C4-2B (cell line): ENCODE measurements at regions not wholly inside any gene's neighbourhood (a gene's known extent, or its start where the extent isn't known, plus 50 kb on each side); places are given as distances from the start of the nearest gene placed in this dataset.
A peak's percentile ranks its signal among the peaks of the same experiment; 100 is the strongest.

Experiments used
- H3K27ac ChIP-seq: fragments of 450-650 bp; 2 replicates; pipeline ENCODE4 v1.5.1; 2017
- CTCF ChIP-seq: fragments of 450-650 bp; conservative IDR thresholded peaks from 2 replicates; pipeline ENCODE4 v1.5.1; 2017; ENCODE audit warnings: mild to moderate bottlenecking
- ZFX ChIP-seq: fragments of 450-650 bp; IDR thresholded peaks from 2 replicates; pipeline ENCODE4 v1.6.1; 2017

- TF ChIP-seq ZFX = no peak
- no peak for TF ChIP-seq CTCF
- H3K27ac ChIP-seq = no peak overlapping the region
Measured at GRCh38 chr7:106957766-106958165, 86.7 kb upstream of the PRKAR2B start.

GRCh38 chr7:106959753-106960152 lies 84.8 kb upstream of the PRKAR2B start:
- TF ChIP-seq ZFX = no peak
- peak; percentile 38 for TF ChIP-seq CTCF

DNA sequence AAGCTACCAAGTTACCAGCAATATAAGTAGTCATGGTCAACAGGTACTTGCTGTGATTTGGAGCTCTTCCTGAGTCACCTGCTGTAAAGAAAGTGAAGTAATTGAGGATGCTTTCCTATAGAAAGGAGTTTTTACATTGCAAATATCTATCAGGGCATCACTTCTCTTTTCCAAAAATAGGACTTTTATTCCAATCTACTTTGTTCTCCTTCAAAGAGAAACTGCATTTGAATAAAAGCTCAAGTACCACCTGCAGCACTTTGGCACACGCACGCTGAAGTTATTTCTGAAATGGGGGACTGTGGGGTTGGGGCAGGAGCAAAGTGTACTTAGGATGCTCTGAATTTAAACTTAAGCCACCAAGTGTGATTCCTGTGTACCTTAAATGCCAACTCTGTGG lies 81.8 kb upstream of the PRKAR2B start:
- TF ChIP-seq CTCF (no peak), ZFX (no peak)
- H3K27ac ChIP-seq = no peak overlapping the region

More at GRCh38 chr7:106959753-106960152, 84.8 kb upstream of the PRKAR2B start:
- H3K27ac ChIP-seq = no peak overlapping the region

- no peak overlapping the region for H3K27ac ChIP-seq
- TF ChIP-seq CTCF (no peak), ZFX (no peak)
Measured at GRCh38 chr7:106964466-106964865, 80.0 kb upstream of the PRKAR2B start.

DNA sequence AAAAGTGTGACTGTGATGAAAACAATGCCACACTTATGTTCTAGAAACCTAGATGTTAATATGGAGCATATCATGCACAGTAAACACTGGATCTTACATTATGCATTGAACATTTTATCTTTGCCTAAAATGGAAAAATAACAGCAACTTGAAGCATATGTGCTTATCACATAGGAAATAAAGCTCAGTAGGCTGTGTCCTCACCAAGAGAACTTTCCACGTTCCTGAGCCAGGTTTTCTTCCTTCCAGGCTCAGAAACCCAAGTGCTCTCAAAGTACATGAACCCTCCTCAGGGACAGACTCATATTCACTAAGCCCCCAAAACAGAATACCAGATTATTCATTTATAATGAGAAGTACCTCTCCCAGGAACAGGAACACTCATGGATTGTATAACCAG lies 79.4 kb upstream of the PRKAR2B start:
- no peak for TF ChIP-seq CTCF
- no peak for TF ChIP-seq ZFX
- H3K27ac ChIP-seq = no peak overlapping the region

DNA sequence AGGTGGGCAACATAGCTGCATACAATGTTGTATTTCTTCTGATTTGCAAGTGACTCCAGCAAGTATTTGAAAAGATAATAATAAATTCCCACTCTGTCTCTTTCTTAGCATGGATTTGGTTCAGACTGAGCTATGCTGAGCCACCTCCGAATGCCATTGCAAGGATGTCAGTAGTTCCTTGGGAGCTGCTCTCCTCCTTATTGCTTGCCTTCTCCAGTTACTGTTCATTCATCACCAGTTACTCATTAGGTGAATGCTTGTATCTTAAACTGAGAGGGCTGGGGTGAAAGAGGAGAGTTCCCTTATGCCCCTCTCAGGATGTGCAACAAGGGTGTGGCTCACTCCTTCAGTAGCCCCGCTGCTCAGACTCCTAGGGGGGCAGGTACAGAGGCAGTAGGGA lies 78.4 kb upstream of the PRKAR2B start:
- H3K27ac ChIP-seq = no peak overlapping the region
- TF ChIP-seq CTCF (no peak), ZFX (no peak)

- TF ChIP-seq CTCF (no peak), ZFX (no peak)
- H3K27ac ChIP-seq = no peak overlapping the region
Measured at GRCh38 chr7:106968160-106968559, 76.3 kb upstream of the PRKAR2B start.
